Endothelial cell of umbilical vein (primary cell): ENCODE measurements at regions not wholly inside any gene's neighbourhood (a gene's known extent, or its start where the extent isn't known, plus 50 kb on each side); places are given as distances from the start of the nearest gene placed in this dataset.

Experiments
- CTCF ChIP-seq, 2 donors: IDR thresholded peaks; 1 replicate in 1 of 2; 2 replicates in 1 of 2; pipeline ENCODE4 v1.5.1; 2011; ENCODE audit warnings: low read length in 2 of 2, mild to moderate bottlenecking in 2 of 2, moderate library complexity in 2 of 2, control low read depth in 1 of 2, inconsistent platforms in 1 of 2, low read depth in 1 of 2; ENCODE audit not compliant: insufficient read depth in 1 of 2; ENCODE audit errors: extremely low read depth in 1 of 2
- POLR2AphosphoS5 ChIP-seq: IDR thresholded peaks from 2 replicates; pipeline ENCODE4 v1.6.1; 2012; ENCODE audit warnings: low read depth, mild to moderate bottlenecking, control low read depth, low read length, moderate library complexity; ENCODE audit not compliant: insufficient read depth

GRCh38 chrX:124925681-124926080 lies 394.0 kb upstream of the TEX13C start:
- no peak for TF ChIP-seq CTCF (IDR thresholded peaks at IDR 0.05; ENCODE audit: extremely low read depth in 1 of 2, insufficient read depth in 1 of 2, low read depth in 1 of 2, low read length in 2 of 2)
- no peak for TF ChIP-seq POLR2AphosphoS5
